ENCODE measurements at regions not wholly inside any gene's neighbourhood (a gene's known extent, or its start where the extent isn't known, plus 50 kb on each side); places are given as distances from the start of the nearest gene placed in this dataset.

DNA sequence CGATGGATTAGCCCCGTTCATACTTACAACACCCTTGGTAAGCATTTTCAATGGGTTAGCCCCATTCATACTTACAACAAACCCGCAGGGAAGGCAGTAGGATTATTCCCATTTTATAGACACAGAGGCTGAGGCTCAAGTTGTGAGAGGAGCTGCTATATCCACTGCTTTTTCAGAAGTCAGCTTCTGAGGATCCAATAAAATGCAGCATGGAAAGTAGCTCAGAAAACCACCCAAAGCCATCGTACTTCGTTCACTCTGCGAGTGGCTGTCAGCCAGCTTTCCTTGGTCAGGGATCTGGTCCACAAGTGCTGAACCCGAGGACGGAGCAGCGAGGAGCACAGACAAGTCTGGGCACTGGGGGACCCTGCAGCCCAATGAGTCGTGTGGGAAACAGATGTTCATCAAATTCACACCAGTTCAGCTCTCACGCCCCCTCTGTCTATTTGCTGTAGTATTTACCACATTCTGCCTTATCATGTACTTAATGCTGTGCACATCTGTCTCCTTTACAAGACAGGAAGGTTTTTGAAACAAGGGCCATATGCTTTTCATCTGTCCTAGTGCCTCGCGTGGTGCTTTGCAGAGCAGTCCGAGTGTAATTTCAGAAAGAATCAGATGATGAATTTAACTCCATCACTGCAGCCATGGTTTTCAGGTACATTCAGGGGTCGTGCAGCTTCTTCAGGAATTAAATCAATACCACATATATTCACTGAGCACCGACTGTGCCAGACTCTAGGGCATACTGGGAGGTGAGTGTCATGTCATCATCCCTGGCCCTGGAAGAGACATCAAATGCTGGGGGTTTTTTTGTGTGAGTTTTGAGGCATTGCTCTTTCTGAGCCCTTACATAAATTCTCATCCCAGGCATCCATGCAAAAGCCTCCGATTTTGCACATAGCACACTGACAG lies 256.9 kb downstream of the CDH26 start:
- TF ChIP-seq, protein P1, sequence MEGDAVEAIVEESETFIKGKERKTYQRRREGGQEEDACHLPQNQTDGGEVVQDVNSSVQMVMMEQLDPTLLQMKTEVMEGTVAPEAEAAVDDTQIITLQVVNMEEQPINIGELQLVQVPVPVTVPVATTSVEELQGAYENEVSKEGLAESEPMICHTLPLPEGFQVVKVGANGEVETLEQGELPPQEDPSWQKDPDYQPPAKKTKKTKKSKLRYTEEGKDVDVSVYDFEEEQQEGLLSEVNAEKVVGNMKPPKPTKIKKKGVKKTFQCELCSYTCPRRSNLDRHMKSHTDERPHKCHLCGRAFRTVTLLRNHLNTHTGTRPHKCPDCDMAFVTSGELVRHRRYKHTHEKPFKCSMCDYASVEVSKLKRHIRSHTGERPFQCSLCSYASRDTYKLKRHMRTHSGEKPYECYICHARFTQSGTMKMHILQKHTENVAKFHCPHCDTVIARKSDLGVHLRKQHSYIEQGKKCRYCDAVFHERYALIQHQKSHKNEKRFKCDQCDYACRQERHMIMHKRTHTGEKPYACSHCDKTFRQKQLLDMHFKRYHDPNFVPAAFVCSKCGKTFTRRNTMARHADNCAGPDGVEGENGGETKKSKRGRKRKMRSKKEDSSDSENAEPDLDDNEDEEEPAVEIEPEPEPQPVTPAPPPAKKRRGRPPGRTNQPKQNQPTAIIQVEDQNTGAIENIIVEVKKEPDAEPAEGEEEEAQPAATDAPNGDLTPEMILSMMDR (conservative IDR thresholded peaks at IDR 0.05): no peak
- TF ChIP-seq ZFX (IDR thresholded peaks at IDR 0.05): no peak
